Mucosa of descending colon (tissue), 3 donors: ENCODE measurements at regions not wholly inside any gene's neighbourhood (a gene's known extent, or its start where the extent isn't known, plus 50 kb on each side); places are given as distances from the start of the nearest gene placed in this dataset.
A peak's percentile ranks its signal among the peaks of the same experiment; 100 is the strongest.

Experiments
- ATAC-seq: fragments of 200-7000 bp; cut with Tn5 transposase; one replicate; pipeline ENCODE4 v1.9.1; 2020; ENCODE audit warnings: mild to moderate bottlenecking, moderate library complexity
- DNase-seq, 3 donors: peaks; one replicate each; pipeline ENCODE4 v3.0.0-alpha.2; 2020
- H3K36me3 ChIP-seq: fragments of 200-600 bp; one replicate; pipeline ENCODE4 v1.8.0; 2021; ENCODE audit warnings: low read depth, mild to moderate bottlenecking
- H3K4me1 ChIP-seq: fragments of 200-600 bp; one replicate; pipeline ENCODE4 v1.8.0; 2021; ENCODE audit warnings: low read depth, mild to moderate bottlenecking
- H3K4me3 ChIP-seq: fragments of 200-600 bp; one replicate; pipeline ENCODE4 v1.8.0; 2021; ENCODE audit warnings: mild to moderate bottlenecking
- H3K9me3 ChIP-seq: fragments of 200-600 bp; one replicate; pipeline ENCODE4 v1.8.0; 2021; ENCODE audit warnings: mild to moderate bottlenecking
- intact Hi-C, 2 donors: fragments of 100-400 bp; cut with DNase I in 1 of 2; cut with micrococcal nuclease in 1 of 2; formaldehyde crosslinking; loops; one replicate each; pipeline versions ENCODE4 v1.11.0 to v1.11.1; 2022; cut with DNase I, micrococcal nuclease
- TF ChIP-seq, protein P1 (sequence below): fragments of 200-600 bp; IDR thresholded peaks from one replicate; pipeline ENCODE4 v1.8.0; 2022; ENCODE audit warnings: antibody characterized with exemption, mild to moderate bottlenecking
- donor health status: DM: no; HTN: no; CAD: no; lungs with moderate emphysema.
- donor health status: DM: no; HTN: no; CAD: no.
- donor health status: DM: no; HTN: yes; CAD: no.

DNA sequence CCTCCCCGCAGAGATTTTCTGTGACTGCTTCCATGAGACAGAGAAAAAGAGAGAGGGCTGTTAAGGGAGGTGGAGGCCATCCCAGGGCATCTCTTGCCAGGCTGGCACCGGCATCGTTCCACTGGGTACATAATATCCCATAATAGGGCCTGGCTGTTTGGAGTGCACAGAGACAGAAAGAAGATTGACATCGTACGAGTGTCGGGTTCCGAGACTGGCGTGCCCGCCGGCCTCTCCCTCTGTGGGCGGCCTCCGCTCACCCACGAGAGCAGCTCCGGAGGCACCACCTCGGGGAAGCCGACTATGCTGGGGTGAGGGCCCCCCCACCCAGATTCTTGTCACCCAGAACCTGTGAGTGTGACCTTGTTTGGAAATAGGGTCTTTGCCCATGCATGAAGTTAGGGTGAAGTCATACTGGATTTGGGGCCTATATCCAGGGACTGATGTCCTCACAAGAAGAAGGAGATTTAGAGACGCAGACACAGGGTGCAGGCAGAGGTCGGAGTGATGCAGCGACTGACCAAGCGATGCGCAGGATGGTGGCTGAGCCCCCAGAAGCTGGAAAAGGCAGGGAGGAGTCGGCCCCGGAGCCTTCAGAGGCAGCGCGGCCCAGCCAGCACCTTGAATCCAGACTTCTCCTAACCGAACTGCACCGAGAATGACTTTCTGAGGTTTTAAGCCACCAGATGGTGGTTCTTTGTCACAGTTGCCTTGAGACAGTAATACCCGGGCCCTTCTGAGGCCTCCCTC lies 101.8 kb upstream of the CIBAR2 start:
- Histone ChIP-seq H3K4me3 (no peak overlapping the region), H3K36me3 (no peaks in the 10 kb centered on the region), H3K9me3 (no peaks in the 10 kb centered on the region), H3K4me1 (no peaks in the 10 kb centered on the region)
- TF ChIP-seq, protein P1, sequence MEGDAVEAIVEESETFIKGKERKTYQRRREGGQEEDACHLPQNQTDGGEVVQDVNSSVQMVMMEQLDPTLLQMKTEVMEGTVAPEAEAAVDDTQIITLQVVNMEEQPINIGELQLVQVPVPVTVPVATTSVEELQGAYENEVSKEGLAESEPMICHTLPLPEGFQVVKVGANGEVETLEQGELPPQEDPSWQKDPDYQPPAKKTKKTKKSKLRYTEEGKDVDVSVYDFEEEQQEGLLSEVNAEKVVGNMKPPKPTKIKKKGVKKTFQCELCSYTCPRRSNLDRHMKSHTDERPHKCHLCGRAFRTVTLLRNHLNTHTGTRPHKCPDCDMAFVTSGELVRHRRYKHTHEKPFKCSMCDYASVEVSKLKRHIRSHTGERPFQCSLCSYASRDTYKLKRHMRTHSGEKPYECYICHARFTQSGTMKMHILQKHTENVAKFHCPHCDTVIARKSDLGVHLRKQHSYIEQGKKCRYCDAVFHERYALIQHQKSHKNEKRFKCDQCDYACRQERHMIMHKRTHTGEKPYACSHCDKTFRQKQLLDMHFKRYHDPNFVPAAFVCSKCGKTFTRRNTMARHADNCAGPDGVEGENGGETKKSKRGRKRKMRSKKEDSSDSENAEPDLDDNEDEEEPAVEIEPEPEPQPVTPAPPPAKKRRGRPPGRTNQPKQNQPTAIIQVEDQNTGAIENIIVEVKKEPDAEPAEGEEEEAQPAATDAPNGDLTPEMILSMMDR: no peak
- intact Hi-C loops: no loop called here
- ATAC-seq (no peak), DNase-seq (no peak)

DNA sequence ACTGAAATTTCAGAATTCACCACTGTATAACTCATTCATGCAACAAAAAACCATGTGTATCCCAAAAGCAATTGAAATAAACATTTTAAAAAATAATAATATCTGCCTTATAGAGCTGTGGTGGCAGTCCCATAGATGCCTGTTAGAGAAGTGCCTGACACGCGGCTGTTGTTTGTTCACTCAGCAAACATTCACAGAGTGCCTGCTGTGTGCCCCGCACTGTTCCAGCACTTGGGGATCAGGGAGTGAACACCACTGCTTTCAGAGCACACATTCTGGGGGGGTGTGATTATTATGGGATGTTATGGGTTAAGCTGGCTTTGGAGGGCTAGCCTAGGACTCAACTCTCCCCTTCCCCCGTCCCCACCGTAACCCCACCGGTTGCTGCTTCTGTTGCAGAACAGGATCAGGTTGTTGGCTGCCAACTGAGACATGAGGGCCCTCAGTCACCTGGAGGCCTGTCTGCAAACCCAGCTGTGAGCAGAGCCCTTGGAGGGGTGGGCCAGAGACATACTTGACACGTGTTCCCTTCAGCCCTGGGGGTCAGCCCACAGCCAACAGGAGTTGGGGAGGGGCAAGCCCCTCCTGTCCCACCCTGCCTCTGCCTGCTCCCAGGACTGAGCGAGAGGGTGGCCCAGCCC lies 103.3 kb upstream of the CIBAR2 start:
- Histone ChIP-seq H3K4me3 (no peak overlapping the region), H3K9me3 (no peaks in the 10 kb centered on the region), H3K4me1 (peaks cover 9% of the 10 kb centered on the region), H3K36me3 (no peaks in the 10 kb centered on the region)
- intact Hi-C loops: no loop called here
- TF ChIP-seq, protein P1: no peak
- ATAC-seq: no peak
- DNase-seq: no peak

DNA sequence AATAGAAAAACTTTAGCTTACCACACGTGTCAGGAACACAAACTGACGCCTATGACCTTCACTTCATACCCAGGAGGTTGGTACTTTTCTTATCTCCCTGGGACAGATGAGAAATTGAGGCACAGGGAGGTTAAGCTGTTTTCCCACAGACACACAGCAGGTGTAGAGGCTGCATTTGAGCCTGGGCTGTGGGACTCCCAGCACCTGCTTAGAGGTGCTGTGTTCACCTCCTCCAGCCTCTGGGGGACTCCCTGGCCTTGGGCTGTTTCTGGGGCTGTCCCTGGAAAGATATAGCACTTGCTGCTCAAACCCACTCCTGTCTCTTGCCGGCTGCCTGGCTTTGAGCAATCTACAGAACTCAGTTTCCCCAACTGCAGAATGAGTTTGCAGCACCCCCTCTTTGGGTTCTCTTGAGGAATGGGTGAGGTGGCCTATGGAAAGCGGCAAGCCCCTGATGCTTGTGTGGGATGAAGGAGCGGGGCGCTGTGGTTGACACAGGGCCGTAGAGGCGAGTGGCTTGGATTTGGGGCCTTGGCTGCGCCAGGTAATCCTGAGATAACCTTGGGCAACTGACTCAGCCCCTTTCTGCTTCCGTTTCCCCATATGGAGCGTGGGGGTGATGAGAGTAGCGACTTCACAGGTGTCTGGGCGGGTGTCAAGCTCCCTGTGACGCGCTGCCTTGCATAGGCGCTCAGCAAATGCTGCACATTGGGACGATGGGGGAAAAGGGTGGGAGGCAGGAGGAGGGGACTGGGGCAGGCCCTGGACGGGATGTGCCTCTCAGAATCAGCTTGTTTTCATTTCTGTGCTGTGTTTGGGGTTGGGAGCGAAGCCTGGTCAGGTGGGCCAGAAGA lies 104.5 kb upstream of the CIBAR2 start:
- H3K4me1 ChIP-seq: peaks cover 9% of the 10 kb centered on the region

DNA sequence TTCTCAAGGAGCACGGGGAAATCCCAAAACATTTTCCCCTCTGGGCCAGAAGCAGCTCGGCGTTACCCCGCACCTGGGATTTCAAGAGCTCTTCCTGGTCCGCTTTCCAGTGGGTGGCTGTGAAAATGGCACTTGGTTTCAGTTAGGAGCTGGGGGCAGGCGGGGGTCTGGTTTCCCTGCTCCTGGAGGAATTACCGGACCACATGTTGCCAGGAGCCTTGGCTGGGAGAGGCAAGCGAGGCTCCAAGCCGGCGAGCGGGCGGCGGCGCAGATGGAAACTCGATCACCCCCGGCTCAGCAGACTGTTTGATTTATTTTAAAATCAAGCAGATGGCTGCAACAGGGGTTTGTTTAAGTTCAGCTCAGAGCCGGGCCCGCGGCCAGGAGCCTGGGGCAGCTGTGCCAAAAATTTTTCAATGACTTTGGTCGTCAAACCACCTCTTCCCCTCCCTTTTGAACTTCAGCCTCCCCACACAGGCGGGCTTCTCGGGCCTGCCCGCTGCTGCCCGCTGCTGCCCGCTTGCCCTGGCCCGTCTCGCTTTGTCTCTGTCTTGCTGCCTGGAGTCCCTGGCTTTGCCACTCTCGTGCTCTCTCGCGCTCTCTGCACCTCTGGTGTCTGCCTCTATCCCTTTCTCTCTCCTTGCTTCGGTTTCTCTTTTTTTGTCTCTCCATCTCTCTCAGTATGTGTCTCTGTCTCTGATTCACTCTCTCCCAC lies 108.0 kb upstream of the CIBAR2 start:
- Histone ChIP-seq H3K9me3 (no peaks in the 10 kb centered on the region), H3K4me1 (peaks cover 9% of the 10 kb centered on the region), H3K4me3 (no peak overlapping the region), H3K36me3 (no peaks in the 10 kb centered on the region)
- intact Hi-C loops: no loop called here
- DNase-seq (peak; percentile 45 to 73 (median 73)), ATAC-seq (peak; percentile 75)
- TF ChIP-seq, protein P1: no peak

More for the DNA sequence above, 104.5 kb upstream of the CIBAR2 start:
- H3K9me3 ChIP-seq: no peaks in the 10 kb centered on the region
- no peak for ATAC-seq
- TF ChIP-seq, protein P1: no peak
- H3K4me3 ChIP-seq: no peak overlapping the region
- H3K36me3 ChIP-seq: no peaks in the 10 kb centered on the region
- intact Hi-C loops: no loop called here
- DNase-seq: no peak
